Chondrocyte (in vitro differentiated cells): ENCODE measurements at regions not wholly inside any gene's neighbourhood (a gene's known extent, or its start where the extent isn't known, plus 50 kb on each side); places are given as distances from the start of the nearest gene placed in this dataset.

Experiments
- DNase-seq: peaks from one replicate; pipeline ENCODE4 v3.0.0; 2021; ENCODE audit warnings: mixed read lengths, low spot score
- H3K27ac Mint-ChIP-seq: one replicate; pipeline ENCODE4 v1.8.0; 2021; ENCODE audit warnings: mild to moderate bottlenecking, moderate library complexity, mixed read lengths; ENCODE audit not compliant: unreplicated experiment
- H3K27me3 Mint-ChIP-seq: 2 replicates; pipeline ENCODE4 v1.8.0; 2021; ENCODE audit warnings: low read depth, mixed read lengths
- H3K36me3 Mint-ChIP-seq: 2 replicates; pipeline ENCODE4 v1.8.0; 2021; ENCODE audit warnings: low read depth, mixed read lengths
- H3K4me1 Mint-ChIP-seq: 2 replicates; pipeline ENCODE4 v1.8.0; 2021; ENCODE audit warnings: low read depth, mild to moderate bottlenecking, mixed read lengths
- H3K4me3 Mint-ChIP-seq: one replicate; pipeline ENCODE4 v1.8.0; 2021; ENCODE audit warnings: mild to moderate bottlenecking, moderate library complexity, mixed read lengths; ENCODE audit not compliant: unreplicated experiment
- H3K9me3 Mint-ChIP-seq: 2 replicates; pipeline ENCODE4 v1.8.0; 2021; ENCODE audit warnings: low read depth, mixed read lengths
- TF ChIP-seq, protein P1 (sequence below): fragments of 200-600 bp; sonication (generic); IDR thresholded peaks from 2 replicates; pipeline ENCODE4 v1.5.0; 2021; ENCODE audit warnings: antibody characterized with exemption, mild to moderate bottlenecking, moderate library complexity

DNA sequence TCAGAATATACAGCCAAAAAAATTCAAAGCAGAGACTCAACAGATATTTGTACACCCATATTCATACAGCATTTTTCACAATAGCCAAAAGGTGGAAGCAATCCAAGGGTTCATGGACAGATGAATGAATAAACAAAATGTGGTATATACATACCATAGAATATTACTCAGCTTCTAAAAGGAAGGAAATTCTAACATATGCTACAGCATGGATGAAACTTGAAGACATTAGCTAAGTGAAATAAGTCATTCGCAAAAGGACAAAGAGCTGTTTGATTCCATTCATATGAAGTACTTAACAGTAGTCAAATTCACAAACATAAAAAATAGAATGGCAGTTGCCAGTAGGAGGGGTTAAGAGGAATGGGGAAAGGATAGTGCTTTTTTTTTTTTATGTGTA, 91.8 kb upstream of the ARID2 start:
- Mint-ChIP-seq H3K4me3 (no peak overlapping the region), H3K9me3 (no peaks in the 10 kb centered on the region), H3K27me3 (peaks cover 11% of the 10 kb centered on the region), H3K36me3 (no peaks in the 10 kb centered on the region), H3K27ac (no peak overlapping the region), H3K4me1 (peaks cover 5% of the 10 kb centered on the region)
- no peak for DNase-seq
- TF ChIP-seq, protein P1, sequence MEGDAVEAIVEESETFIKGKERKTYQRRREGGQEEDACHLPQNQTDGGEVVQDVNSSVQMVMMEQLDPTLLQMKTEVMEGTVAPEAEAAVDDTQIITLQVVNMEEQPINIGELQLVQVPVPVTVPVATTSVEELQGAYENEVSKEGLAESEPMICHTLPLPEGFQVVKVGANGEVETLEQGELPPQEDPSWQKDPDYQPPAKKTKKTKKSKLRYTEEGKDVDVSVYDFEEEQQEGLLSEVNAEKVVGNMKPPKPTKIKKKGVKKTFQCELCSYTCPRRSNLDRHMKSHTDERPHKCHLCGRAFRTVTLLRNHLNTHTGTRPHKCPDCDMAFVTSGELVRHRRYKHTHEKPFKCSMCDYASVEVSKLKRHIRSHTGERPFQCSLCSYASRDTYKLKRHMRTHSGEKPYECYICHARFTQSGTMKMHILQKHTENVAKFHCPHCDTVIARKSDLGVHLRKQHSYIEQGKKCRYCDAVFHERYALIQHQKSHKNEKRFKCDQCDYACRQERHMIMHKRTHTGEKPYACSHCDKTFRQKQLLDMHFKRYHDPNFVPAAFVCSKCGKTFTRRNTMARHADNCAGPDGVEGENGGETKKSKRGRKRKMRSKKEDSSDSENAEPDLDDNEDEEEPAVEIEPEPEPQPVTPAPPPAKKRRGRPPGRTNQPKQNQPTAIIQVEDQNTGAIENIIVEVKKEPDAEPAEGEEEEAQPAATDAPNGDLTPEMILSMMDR, result no peak

DNA sequence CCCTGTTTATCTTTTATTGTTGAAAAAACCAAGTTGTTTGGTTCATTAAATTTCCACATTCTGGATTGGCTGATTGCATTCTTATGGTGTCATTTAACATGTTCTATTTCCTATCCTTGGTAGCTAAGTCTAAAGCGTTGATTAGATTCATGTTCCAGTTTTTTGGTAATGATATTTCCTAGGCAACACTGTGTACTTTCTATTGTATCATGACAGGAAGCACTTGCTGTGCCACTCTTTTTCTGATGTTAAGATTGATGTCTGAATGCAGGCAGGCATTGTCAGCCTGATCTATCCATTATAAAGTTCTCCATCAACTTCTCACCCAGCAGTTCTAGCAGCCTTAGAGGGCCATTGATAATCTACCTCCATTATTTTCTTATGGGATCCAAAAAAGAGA, 91.1 kb upstream of the ARID2 start:
- H3K4me3 Mint-ChIP-seq, result no peak overlapping the region
- peaks cover 11% of the 10 kb centered on the region for H3K27me3 Mint-ChIP-seq
- H3K27ac Mint-ChIP-seq, result no peak overlapping the region

DNA sequence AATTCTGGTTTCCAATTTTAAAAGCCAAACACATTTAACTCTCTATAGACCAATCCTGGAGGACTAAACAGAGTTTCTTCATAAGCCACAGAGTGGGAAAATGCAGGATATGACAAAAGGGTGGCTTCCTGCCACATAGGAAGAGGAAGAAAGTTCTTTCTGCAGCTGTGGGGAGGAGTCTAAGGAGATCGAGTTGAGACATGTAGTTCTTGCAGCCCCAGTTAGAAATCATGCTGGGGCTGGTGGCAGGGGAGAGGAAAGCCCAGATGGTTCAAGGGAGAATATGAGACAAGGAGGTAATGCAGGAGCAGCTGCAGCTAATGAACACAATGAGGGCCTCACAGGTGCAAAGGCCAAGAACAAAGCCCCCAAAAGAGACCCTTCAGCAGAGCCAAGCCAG, 85.0 kb upstream of the ARID2 start:
- no peak for DNase-seq
- no peak overlapping the region for H3K27ac Mint-ChIP-seq
- H3K36me3 Mint-ChIP-seq, result peaks cover under 1% of the 10 kb centered on the region
- no peak overlapping the region for H3K4me3 Mint-ChIP-seq
- peaks cover 3% of the 10 kb centered on the region for H3K4me1 Mint-ChIP-seq
- no peaks in the 10 kb centered on the region for H3K9me3 Mint-ChIP-seq
- TF ChIP-seq, protein P1, result no peak
- H3K27me3 Mint-ChIP-seq, result peaks cover 8% of the 10 kb centered on the region

More for the DNA sequence above, 91.1 kb upstream of the ARID2 start:
- H3K9me3 Mint-ChIP-seq, result no peaks in the 10 kb centered on the region
- DNase-seq, result no peak
- peaks cover 5% of the 10 kb centered on the region for H3K4me1 Mint-ChIP-seq
- TF ChIP-seq, protein P1, result no peak
- no peaks in the 10 kb centered on the region for H3K36me3 Mint-ChIP-seq

DNA sequence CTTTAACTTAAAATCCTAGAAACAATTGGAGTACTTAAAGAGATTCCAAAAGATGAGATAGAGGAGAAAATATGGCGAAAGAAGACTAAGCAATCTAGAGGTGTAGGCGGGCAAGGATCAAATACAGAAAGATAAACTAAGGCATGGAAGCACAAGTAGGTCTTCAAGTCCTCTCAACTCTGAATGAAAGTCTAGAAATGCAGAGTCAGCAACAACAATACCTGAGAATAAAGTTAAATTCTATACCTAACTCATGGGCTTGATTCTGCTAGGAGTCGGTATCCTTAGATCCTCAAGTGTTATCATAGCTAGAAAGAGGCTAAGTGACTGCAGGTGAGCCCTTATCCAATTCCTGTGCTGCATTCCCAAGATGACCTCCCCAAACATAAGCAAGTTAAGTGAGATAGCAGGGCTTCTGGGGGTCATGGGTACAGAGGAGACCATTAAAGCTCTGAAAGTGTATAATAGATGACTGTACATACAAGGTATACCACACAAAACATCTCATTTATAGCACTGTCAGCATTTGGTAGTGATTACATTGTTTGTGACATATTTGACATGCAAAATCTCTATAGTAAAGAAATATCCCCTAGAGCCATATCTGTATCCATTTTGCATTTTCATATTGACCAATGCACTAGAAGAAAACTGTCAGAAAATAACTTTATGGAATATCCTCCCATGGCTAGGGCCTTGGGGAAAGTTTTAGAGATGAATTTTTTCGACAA, 82.5 kb upstream of the ARID2 start:
- H3K27me3 Mint-ChIP-seq, result peaks cover 17% of the 10 kb centered on the region
- TF ChIP-seq, protein P1, result no peak
- H3K4me1 Mint-ChIP-seq, result peaks cover 3% of the 10 kb centered on the region
- H3K4me3 Mint-ChIP-seq, result no peak overlapping the region
- no peak overlapping the region for H3K27ac Mint-ChIP-seq
- no peaks in the 10 kb centered on the region for H3K9me3 Mint-ChIP-seq
- H3K36me3 Mint-ChIP-seq, result peaks cover 4% of the 10 kb centered on the region
- no peak for DNase-seq

DNA sequence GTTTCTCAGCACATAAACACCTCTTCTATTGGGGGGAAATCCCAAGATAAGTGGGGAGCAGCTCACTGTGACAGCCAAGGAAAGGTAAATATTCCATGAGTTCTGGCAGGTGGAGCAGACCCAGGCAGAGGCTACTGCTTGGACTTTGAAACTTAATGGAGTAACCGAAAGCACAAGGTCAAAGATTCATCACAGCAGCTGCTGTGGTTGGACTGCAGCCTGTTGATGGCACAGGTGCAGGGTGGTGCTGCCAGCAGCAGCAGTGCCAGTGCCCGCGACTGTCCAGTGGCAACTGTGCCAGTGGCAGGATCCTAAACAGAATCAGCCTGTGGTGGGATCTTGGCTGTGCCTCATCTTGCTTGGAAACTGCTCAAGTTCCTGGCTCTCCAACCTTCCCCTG, 81.4 kb upstream of the ARID2 start:
- Mint-ChIP-seq H3K27ac (no peak overlapping the region), H3K4me3 (no peak overlapping the region), H3K9me3 (no peaks in the 10 kb centered on the region), H3K36me3 (peaks cover 4% of the 10 kb centered on the region), H3K4me1 (peaks cover 3% of the 10 kb centered on the region), H3K27me3 (peaks cover 17% of the 10 kb centered on the region)
- DNase-seq, result no peak
- TF ChIP-seq, protein P1, result no peak
